Uterus (tissue), 2 donors: ENCODE measurements at regions not wholly inside any gene's neighbourhood (a gene's known extent, or its start where the extent isn't known, plus 50 kb on each side); places are given as distances from the start of the nearest gene placed in this dataset.

Source experiments
- CTCF ChIP-seq, 4 experiments: fragments of 200-600 bp in 2 of 4; fragments of 450-650 bp in 2 of 4; sonication (generic) in 2 of 4; IDR thresholded peaks; one replicate each; pipeline ENCODE4 v1.5.1; 2016 to 2019; ENCODE audit warnings: antibody characterized with exemption in 4 of 4, mild to moderate bottlenecking in 2 of 4, moderate library complexity in 1 of 4
- POLR2A ChIP-seq, 2 donors: fragments of 450-650 bp; IDR thresholded peaks; one replicate each; pipeline ENCODE4 v1.6.1; 2016; ENCODE audit warnings: antibody characterized with exemption in 2 of 2, mild to moderate bottlenecking in 1 of 2, moderate library complexity in 1 of 2

GRCh38 chr12:72747111-72747849 is 475.1 kb downstream of the TRHDE start:
- no peak for TF ChIP-seq CTCF (IDR thresholded peaks at IDR 0.05)
- TF ChIP-seq POLR2A (IDR thresholded peaks at IDR 0.05), result no peak
